Upper lobe of left lung (tissue), 4 donors: ENCODE measurements at regions not wholly inside any gene's neighbourhood (a gene's known extent, or its start where the extent isn't known, plus 50 kb on each side); places are given as distances from the start of the nearest gene placed in this dataset.
"Not testable (repeated sequence)": the region's sequence is repeated elsewhere in the genome, so short reads cannot be mapped to it uniquely, and the experiment has no call there.

Experiments used
- CTCF ChIP-seq, 6 experiments: fragments of 450-650 bp in 4 of 6; fragments of 200-600 bp in 2 of 6; sonication (generic) in 2 of 6; IDR thresholded peaks; one replicate each; pipeline ENCODE4 v1.5.1; 2016 to 2019; ENCODE audit warnings: antibody characterized with exemption in 6 of 6
- POLR2A ChIP-seq, 4 donors: fragments of 450-650 bp; IDR thresholded peaks; one replicate each; pipeline ENCODE4 v1.5.1; 2016 to 2017; ENCODE audit warnings: antibody characterized with exemption in 4 of 4, mild to moderate bottlenecking in 2 of 4

GRCh38 chr16:88200154-88200895 lies 182.4 kb upstream of the ZNF469 start:
- TF ChIP-seq CTCF, POLR2A (IDR thresholded peaks at IDR 0.05): not testable (repeated sequence)
